K562 (cell line): ENCODE measurements at regions not wholly inside any gene's neighbourhood (a gene's known extent, or its start where the extent isn't known, plus 50 kb on each side); places are given as distances from the start of the nearest gene placed in this dataset.

Experiments
- ATAC-seq: fragments of 200-7000 bp; cut with Tn5 transposase; 3 replicates; pipeline ENCODE4 v1.9.1; 2020; ENCODE audit warnings: moderate library complexity
- BruUV-seq: library from RNA; stranded (reverse); fragments of 400-500 nt; replicated peaks from 2 replicates; lab custom pipeline; 2021; lab: Mats Ljungman, UMichigan
- CTCF ChIA-PET: fragments of 300-600 bp; formaldehyde crosslinking; extraction: SDS; loops from one replicate; lab custom pipeline; 2021; ENCODE audit warnings: low intra/inter-chr PET ratio; lab: Yijun Ruan, JAX
- POLR2A ChIA-PET: fragments of 300-600, 350-650 bp; sonication (Branson Sonifier 250); formaldehyde crosslinking; extraction: SDS; loops from one replicate; lab custom pipeline; 2021; ENCODE audit warnings: antibody characterized with exemption, inconsistent platforms; lab: Yijun Ruan, JAX
- DNase-seq, 4 experiments: peaks; one replicate each; pipeline versions ENCODE4 v3.0.0 to v3.0.0-alpha.2; 2011 to 2018; ENCODE audit warnings: low spot score in 3 of 4, mixed read lengths in 3 of 4; ENCODE audit errors: extremely low read depth in 1 of 4
- FAIRE-seq: peaks from 2 replicates; lab custom pipeline; 2011; peaks lifted over from hg19 to GRCh38; lab: Jason Lieb, UNC
- H2AFZ ChIP-seq: 2 replicates; pipeline ENCODE4 v1.6.0; 2011; ENCODE audit warnings: low read depth, low read length, control low read depth, inconsistent platforms
- H3K27ac ChIP-seq: fragments of 200-600 bp; 3 replicates; pipeline ENCODE4 v1.8.0; 2011; ENCODE audit warnings: low read depth, mild to moderate bottlenecking, control low read depth, inconsistent platforms, low read length, moderate library complexity, mixed read lengths; ENCODE audit errors: extremely low read depth
- H3K27me3 ChIP-seq, 2 experiments: fragments of 300-600 bp in 1 of 2; 2 replicates in 1 of 2; 3 replicates in 1 of 2; pipeline versions ENCODE4 v1.6.0 to v1.8.0; 2011; ENCODE audit warnings: inconsistent platforms in 2 of 2, low read length in 2 of 2, mild to moderate bottlenecking in 1 of 2, mixed read lengths in 1 of 2, moderate library complexity in 1 of 2; ENCODE audit not compliant: control insufficient read depth in 2 of 2, insufficient read depth in 2 of 2
- H3K36me3 ChIP-seq: fragments of 300-600 bp; 3 replicates; pipeline ENCODE4 v1.8.0; 2011; ENCODE audit warnings: mild to moderate bottlenecking, low read length, inconsistent platforms; ENCODE audit not compliant: control insufficient read depth, insufficient read depth
- H3K4me1 ChIP-seq, 2 experiments: fragments of 200-600 bp in 1 of 2; replicated peaks in 1 of 2; 2 replicates in 1 of 2; 3 replicates in 1 of 2; pipeline versions ENCODE4 v1.5.1 to v1.8.0; 2011; ENCODE audit warnings: inconsistent platforms in 2 of 2, low read length in 2 of 2, mild to moderate bottlenecking in 1 of 2, mixed read lengths in 1 of 2, moderate library complexity in 1 of 2; ENCODE audit not compliant: control insufficient read depth in 2 of 2, insufficient read depth in 2 of 2
- H3K4me2 ChIP-seq: 2 replicates; pipeline ENCODE4 v1.6.1; 2011; ENCODE audit warnings: low read length, control low read depth, inconsistent platforms, mixed read lengths; ENCODE audit not compliant: insufficient read depth
- H3K4me3 ChIP-seq: fragments of 200-600 bp; sonication (generic), shearing (Covaris generic); 2 replicates; pipeline ENCODE4 v1.5.1; 2016; ENCODE audit warnings: control low read depth, inconsistent platforms
- H3K79me2 ChIP-seq: fragments of 200-600 bp; 3 replicates; pipeline ENCODE4 v1.8.0; 2011; ENCODE audit warnings: low read length, inconsistent platforms; ENCODE audit not compliant: control insufficient read depth, insufficient read depth
- H3K9ac ChIP-seq, 2 experiments: 2 replicates each; pipeline versions ENCODE4 v1.6.0 to v1.6.1; 2011; ENCODE audit warnings: low read depth in 2 of 2, low read length in 2 of 2, control low read depth in 1 of 2, inconsistent platforms in 1 of 2, mild to moderate bottlenecking in 1 of 2, mixed read lengths in 1 of 2; ENCODE audit not compliant: insufficient read depth in 1 of 2
- H3K9me1 ChIP-seq: one replicate; pipeline ENCODE4 v1.6.0; 2011; ENCODE audit warnings: inconsistent platforms, mild to moderate bottlenecking, low read length, moderate library complexity; ENCODE audit not compliant: control insufficient read depth, insufficient read depth
- H3K9me3 ChIP-seq: replicated peaks from 2 replicates; pipeline ENCODE4 v1.5.1; 2011; ENCODE audit warnings: low read depth, low read length, inconsistent platforms; ENCODE audit not compliant: control insufficient read depth, insufficient read depth
- H4K20me1 ChIP-seq: replicated peaks from 2 replicates; pipeline ENCODE4 v1.6.1; 2011; ENCODE audit warnings: low read length, inconsistent platforms, mixed read lengths; ENCODE audit not compliant: control insufficient read depth, insufficient read depth
- CBFA2T3 ChIP-seq: fragments of 450-650 bp; IDR thresholded peaks from 2 replicates; pipeline ENCODE4 v1.6.1; 2017
- EZH2 ChIP-seq: IDR thresholded peaks from 2 replicates; pipeline ENCODE4 v1.6.1; 2012; ENCODE audit warnings: low read depth, mild to moderate bottlenecking, inconsistent platforms, low read length, borderline replicate concordance
- GTF2A2 ChIP-seq: IDR thresholded peaks from 2 replicates; pipeline ENCODE4 v1.6.1; 2016; ENCODE audit warnings: mild to moderate bottlenecking, missing genetic modification characterization, missing compliant biosample characterization
- HCFC1 ChIP-seq: IDR thresholded peaks from 2 replicates; pipeline ENCODE4 v1.6.1; 2012; ENCODE audit warnings: low read depth, low read length, improper control_type of control experiment
- HDAC1 ChIP-seq, 2 experiments: fragments of 450-650 bp; IDR thresholded peaks; 2 replicates each; pipeline ENCODE4 v1.6.1; 2016 to 2017; ENCODE audit warnings: inconsistent platforms in 1 of 2, mild to moderate bottlenecking in 1 of 2, moderate library complexity in 1 of 2
- HOXB6 ChIP-seq: fragments of 250-450 bp; sonication (Bioruptor Pico); IDR thresholded peaks from 2 replicates; pipeline ENCODE4 v1.5.1; 2022; ENCODE audit warnings: mild to moderate bottlenecking, borderline replicate concordance
- MTA2 ChIP-seq: fragments of 450-650 bp; IDR thresholded peaks from 2 replicates; pipeline ENCODE4 v1.6.1; 2016; ENCODE audit warnings: low read depth
- PTTG1 ChIP-seq: fragments of 450-650 bp; IDR thresholded peaks from 2 replicates; pipeline ENCODE4 v1.6.1; 2016; ENCODE audit warnings: low read depth, mild to moderate bottlenecking, missing genetic modification characterization, missing compliant biosample characterization
- SRSF3 ChIP-seq: fragments of 200-400 bp; formaldehyde crosslinking; IDR thresholded peaks from 2 replicates; pipeline ENCODE4 v1.6.1; 2016; ENCODE audit warnings: mild to moderate bottlenecking, low read length, moderate library complexity; ENCODE audit not compliant: insufficient read depth
- ZFP30 ChIP-seq: fragments of 250-450 bp; sonication (Bioruptor Pico); IDR thresholded peaks from 2 replicates; pipeline ENCODE4 v1.8.0; 2022; ENCODE audit warnings: moderate library complexity, mild to moderate bottlenecking, inconsistent platforms, borderline replicate concordance
- ZNF12 ChIP-seq: sonication (generic); formaldehyde crosslinking; IDR thresholded peaks from 2 replicates; pipeline ENCODE4 v1.4.0; 2020; ENCODE audit warnings: mild to moderate bottlenecking, missing genetic modification reagents
- WGBS: fragments of 100-300 bp; shearing (Covaris generic); methylation state at CpG from one replicate; pipeline ENCODE4 v1.1.6; 2016; ENCODE audit warnings: low coverage, mixed read lengths; ENCODE audit not compliant: insufficient coverage; ENCODE audit errors: missing lambda C conversion rate; 5-methylcytosine and 5-hydroxymethylcytosine counted together
- in situ Hi-C: fragments of 300-500 bp; cut with MboI; formaldehyde crosslinking; loops from 4 replicates; pipeline ENCODE4 v1.15.0; 2018; ENCODE audit warnings: inconsistent platforms, mixed read lengths
- intact Hi-C: fragments of 100-400 bp; cut with micrococcal nuclease; formaldehyde crosslinking; loops from 2 replicates; pipeline ENCODE4 v1.14.2; 2022
- TF ChIP-seq, protein P1 (sequence below): fragments of 250-450 bp; sonication (Bioruptor Pico); IDR thresholded peaks from 2 replicates; pipeline ENCODE4 v1.4.0; 2020; ENCODE audit warnings: borderline replicate concordance
- TF ChIP-seq, protein P2 (sequence below): fragments of 450-650 bp; conservative IDR thresholded peaks from 2 replicates; pipeline ENCODE4 v1.6.1; 2016; ENCODE audit warnings: missing genetic modification characterization, low read depth, mild to moderate bottlenecking, control low read depth, missing compliant biosample characterization
- TF ChIP-seq, protein P3 (sequence below): fragments of 250-450 bp; sonication (Bioruptor Pico); IDR thresholded peaks from 2 replicates; pipeline ENCODE4 v1.6.1; 2021; ENCODE audit warnings: mild to moderate bottlenecking
- TF ChIP-seq, protein P4 (sequence below): sonication (generic); IDR thresholded peaks from 2 replicates; pipeline ENCODE4 v1.6.1; 2016
- TF ChIP-seq, protein P5 (sequence below): fragments of 250-450 bp; sonication (Bioruptor Pico); IDR thresholded peaks from 2 replicates; pipeline ENCODE4 v1.8.0; 2022; ENCODE audit warnings: moderate library complexity, mild to moderate bottlenecking, inconsistent platforms

DNA sequence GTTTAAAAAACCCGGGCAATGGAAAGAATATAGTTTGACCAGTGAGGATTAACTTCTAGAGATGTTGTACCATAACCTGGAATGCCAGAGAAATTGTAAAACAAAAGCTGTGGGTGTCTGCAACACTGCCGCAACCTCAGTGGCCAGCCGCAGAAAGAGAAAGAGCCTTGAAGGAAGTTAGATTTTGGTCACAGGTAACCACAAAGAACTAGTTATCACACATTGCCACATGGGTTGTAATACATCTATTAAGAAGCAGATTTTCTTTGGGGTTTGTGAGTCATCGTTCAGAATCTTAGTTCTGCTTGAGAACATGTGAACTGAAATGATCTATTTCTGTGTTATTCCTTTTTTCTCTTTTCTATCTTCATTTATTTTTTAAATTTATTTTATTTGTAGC lies 222.9 kb upstream of the AGAP1 start:
- BruUV-seq: no TSS peak
- TF ChIP-seq ZFP30 (CRISPR knock-in tag) (no peak), MTA2 (no peak), PTTG1 (tag) (no peak), SRSF3 (no peak), HDAC1 (IDR thresholded peaks at IDR 0.05) (no peak), HOXB6 (no peak), GTF2A2 (no peak), CBFA2T3 (peak; percentile 51), ZNF12 (no peak), EZH2 (no peak), HCFC1 (no peak)
- TF ChIP-seq, protein P1, sequence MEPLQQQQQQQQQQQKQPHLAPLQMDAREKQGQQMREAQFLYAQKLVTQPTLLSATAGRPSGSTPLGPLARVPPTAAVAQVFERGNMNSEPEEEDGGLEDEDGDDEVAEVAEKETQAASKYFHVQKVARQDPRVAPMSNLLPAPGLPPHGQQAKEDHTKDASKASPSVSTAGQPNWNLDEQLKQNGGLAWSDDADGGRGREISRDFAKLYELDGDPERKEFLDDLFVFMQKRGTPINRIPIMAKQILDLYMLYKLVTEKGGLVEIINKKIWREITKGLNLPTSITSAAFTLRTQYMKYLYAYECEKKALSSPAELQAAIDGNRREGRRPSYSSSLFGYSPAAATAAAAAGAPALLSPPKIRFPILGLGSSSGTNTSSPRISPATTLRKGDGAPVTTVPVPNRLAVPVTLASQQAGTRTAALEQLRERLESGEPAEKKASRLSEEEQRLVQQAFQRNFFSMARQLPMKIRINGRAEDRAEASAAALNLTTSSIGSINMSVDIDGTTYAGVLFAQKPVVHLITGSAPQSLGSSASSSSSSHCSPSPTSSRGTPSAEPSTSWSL: no peak
- TF ChIP-seq, protein P2, sequence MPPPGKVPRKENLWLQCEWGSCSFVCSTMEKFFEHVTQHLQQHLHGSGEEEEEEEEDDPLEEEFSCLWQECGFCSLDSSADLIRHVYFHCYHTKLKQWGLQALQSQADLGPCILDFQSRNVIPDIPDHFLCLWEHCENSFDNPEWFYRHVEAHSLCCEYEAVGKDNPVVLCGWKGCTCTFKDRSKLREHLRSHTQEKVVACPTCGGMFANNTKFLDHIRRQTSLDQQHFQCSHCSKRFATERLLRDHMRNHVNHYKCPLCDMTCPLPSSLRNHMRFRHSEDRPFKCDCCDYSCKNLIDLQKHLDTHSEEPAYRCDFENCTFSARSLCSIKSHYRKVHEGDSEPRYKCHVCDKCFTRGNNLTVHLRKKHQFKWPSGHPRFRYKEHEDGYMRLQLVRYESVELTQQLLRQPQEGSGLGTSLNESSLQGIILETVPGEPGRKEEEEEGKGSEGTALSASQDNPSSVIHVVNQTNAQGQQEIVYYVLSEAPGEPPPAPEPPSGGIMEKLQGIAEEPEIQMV (tag): no peak
- TF ChIP-seq, protein P3, sequence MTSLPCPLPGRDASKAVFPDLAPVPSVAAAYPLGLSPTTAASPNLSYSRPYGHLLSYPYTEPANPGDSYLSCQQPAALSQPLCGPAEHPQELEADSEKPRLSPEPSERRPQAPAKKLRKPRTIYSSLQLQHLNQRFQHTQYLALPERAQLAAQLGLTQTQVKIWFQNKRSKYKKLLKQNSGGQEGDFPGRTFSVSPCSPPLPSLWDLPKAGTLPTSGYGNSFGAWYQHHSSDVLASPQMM (CRISPR knock-in tag): no peak
- TF ChIP-seq, protein P4, sequence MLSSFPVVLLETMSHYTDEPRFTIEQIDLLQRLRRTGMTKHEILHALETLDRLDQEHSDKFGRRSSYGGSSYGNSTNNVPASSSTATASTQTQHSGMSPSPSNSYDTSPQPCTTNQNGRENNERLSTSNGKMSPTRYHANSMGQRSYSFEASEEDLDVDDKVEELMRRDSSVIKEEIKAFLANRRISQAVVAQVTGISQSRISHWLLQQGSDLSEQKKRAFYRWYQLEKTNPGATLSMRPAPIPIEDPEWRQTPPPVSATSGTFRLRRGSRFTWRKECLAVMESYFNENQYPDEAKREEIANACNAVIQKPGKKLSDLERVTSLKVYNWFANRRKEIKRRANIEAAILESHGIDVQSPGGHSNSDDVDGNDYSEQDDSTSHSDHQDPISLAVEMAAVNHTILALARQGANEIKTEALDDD: peak; percentile 61
- TF ChIP-seq, protein P5, sequence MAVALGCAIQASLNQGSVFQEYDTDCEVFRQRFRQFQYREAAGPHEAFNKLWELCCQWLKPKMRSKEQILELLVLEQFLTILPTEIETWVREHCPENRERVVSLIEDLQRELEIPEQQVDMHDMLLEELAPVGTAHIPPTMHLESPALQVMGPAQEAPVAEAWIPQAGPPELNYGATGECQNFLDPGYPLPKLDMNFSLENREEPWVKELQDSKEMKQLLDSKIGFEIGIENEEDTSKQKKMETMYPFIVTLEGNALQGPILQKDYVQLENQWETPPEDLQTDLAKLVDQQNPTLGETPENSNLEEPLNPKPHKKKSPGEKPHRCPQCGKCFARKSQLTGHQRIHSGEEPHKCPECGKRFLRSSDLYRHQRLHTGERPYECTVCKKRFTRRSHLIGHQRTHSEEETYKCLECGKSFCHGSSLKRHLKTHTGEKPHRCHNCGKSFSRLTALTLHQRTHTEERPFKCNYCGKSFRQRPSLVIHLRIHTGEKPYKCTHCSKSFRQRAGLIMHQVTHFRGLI (CRISPR knock-in tag): no peak

More for the DNA sequence above, 222.9 kb upstream of the AGAP1 start:
- Histone ChIP-seq H3K9ac (no peak overlapping the region), H2AFZ (no peak overlapping the region), H3K4me1 (no peaks in the 10 kb centered on the region), H3K36me3 (no peaks in the 10 kb centered on the region), H3K4me2 (no peak overlapping the region), H3K79me2 (no peaks in the 10 kb centered on the region), H3K9me1 (no peaks in the 10 kb centered on the region), H3K27me3 (peaks cover 0 to 15% of the 10 kb centered on the region in 2 experiments; a peak in 2 of 5 replicates), H3K4me3 (no peak overlapping the region), H4K20me1 (no peaks in the 10 kb centered on the region), H3K9me3 (no peaks in the 10 kb centered on the region), H3K27ac (no peak overlapping the region)
- WGBS: 0% methylated on average over 3 of the region's 4 CpGs
- ChIA-PET CTCF (no interaction called here), POLR2A (no interaction called here)
- ATAC-seq (no peak), DNase-seq (peak in 1 of 4 experiments; percentile 3), FAIRE-seq (no peak)
- in situ Hi-C loops: no loop called here
- intact Hi-C loops: no loop called here
